ENCODE measurements at regions not wholly inside any gene's neighbourhood (a gene's known extent, or its start where the extent isn't known, plus 50 kb on each side); places are given as distances from the start of the nearest gene placed in this dataset.

- no peak for TF ChIP-seq POLR2A (IDR thresholded peaks at IDR 0.05)
- TF ChIP-seq CTCF (IDR thresholded peaks at IDR 0.05), result no peak
Measured at GRCh38 chr4:8745826-8746225, 125.8 kb downstream of the HMX1 start.
